ENCODE measurements at regions not wholly inside any gene's neighbourhood (a gene's known extent, or its start where the extent isn't known, plus 50 kb on each side); places are given as distances from the start of the nearest gene placed in this dataset.
"Not testable (repeated sequence)": the region's sequence is repeated elsewhere in the genome, so short reads cannot be mapped to it uniquely, and the experiment has no call there.

DNA sequence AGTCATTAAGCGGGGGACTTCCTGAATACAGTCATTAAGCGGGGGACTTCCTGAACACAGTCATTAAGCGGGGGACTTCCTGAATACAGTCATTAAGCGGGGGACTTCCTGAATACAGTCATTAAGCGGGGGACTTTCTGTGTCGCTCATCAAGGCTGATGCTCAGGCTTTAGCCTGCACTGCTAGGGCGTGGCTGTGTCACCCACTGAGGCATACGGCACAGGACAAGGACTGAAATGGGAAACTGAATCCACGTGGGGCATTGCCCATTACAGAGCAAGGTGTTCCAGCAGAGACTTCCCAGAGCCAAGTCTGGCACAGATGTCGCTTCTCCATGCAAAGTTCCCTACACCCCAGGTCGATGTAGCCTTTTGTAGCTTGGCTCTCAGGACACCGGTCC lies 89.9 kb upstream of the FRMD1 start:
- TF ChIP-seq POLR2A (IDR thresholded peaks at IDR 0.05) = not testable (repeated sequence)
- TF ChIP-seq, protein P1, sequence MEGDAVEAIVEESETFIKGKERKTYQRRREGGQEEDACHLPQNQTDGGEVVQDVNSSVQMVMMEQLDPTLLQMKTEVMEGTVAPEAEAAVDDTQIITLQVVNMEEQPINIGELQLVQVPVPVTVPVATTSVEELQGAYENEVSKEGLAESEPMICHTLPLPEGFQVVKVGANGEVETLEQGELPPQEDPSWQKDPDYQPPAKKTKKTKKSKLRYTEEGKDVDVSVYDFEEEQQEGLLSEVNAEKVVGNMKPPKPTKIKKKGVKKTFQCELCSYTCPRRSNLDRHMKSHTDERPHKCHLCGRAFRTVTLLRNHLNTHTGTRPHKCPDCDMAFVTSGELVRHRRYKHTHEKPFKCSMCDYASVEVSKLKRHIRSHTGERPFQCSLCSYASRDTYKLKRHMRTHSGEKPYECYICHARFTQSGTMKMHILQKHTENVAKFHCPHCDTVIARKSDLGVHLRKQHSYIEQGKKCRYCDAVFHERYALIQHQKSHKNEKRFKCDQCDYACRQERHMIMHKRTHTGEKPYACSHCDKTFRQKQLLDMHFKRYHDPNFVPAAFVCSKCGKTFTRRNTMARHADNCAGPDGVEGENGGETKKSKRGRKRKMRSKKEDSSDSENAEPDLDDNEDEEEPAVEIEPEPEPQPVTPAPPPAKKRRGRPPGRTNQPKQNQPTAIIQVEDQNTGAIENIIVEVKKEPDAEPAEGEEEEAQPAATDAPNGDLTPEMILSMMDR (IDR thresholded peaks at IDR 0.05) = not testable (repeated sequence)

All from lower leg skin (tissue), 3 donors.